ENCODE measurements at regions not wholly inside any gene's neighbourhood (a gene's known extent, or its start where the extent isn't known, plus 50 kb on each side); places are given as distances from the start of the nearest gene placed in this dataset.

GRCh38 chr2:223472771-223473170 is 129.4 kb downstream of the SCG2 start:
- TF ChIP-seq CTCF (IDR thresholded peaks at IDR 0.05) (no peak), EZH2 (IDR thresholded peaks at IDR 0.05; ENCODE audit: borderline replicate concordance, insufficient read depth, low read depth, low read length, poor library complexity, severe bottlenecking) (no peak)

Measured in B cell (primary cell).